ENCODE measurements at regions not wholly inside any gene's neighbourhood (a gene's known extent, or its start where the extent isn't known, plus 50 kb on each side); places are given as distances from the start of the nearest gene placed in this dataset.

DNA sequence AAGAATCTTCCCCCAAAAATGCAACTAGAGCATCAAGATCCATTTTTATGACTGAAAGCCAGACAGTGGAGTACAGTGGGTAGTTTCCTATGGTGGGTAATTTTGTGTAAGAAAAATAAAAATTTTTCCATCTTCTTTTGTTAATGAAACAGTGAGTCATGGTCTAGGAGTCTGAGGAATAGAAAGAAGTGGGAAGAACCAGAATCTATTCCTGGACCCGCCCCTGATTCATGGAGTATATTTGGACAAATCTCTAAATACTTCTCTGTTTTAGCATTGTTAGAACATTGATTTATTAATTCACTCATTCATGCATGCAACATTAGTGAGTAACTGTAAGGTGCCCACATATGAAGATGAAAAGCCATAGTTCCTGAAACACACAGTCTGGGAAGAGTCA lies 304.5 kb upstream of the GPR149 start:
- TF ChIP-seq POLR2A (IDR thresholded peaks at IDR 0.05), result no peak
- TF ChIP-seq, protein P1, sequence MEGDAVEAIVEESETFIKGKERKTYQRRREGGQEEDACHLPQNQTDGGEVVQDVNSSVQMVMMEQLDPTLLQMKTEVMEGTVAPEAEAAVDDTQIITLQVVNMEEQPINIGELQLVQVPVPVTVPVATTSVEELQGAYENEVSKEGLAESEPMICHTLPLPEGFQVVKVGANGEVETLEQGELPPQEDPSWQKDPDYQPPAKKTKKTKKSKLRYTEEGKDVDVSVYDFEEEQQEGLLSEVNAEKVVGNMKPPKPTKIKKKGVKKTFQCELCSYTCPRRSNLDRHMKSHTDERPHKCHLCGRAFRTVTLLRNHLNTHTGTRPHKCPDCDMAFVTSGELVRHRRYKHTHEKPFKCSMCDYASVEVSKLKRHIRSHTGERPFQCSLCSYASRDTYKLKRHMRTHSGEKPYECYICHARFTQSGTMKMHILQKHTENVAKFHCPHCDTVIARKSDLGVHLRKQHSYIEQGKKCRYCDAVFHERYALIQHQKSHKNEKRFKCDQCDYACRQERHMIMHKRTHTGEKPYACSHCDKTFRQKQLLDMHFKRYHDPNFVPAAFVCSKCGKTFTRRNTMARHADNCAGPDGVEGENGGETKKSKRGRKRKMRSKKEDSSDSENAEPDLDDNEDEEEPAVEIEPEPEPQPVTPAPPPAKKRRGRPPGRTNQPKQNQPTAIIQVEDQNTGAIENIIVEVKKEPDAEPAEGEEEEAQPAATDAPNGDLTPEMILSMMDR (IDR thresholded peaks at IDR 0.05), result no peak

Measured in stomach (tissue), 4 donors.